GM12873 (cell line): ENCODE measurements at regions not wholly inside any gene's neighbourhood (a gene's known extent, or its start where the extent isn't known, plus 50 kb on each side); places are given as distances from the start of the nearest gene placed in this dataset.

Experiments used
- CTCF ChIP-seq: IDR thresholded peaks from 2 replicates; pipeline ENCODE4 v1.5.1; 2012; ENCODE audit warnings: low read depth, mild to moderate bottlenecking, moderate library complexity, low read length, control low read depth; ENCODE audit not compliant: insufficient read depth; ENCODE audit errors: missing control alignments

DNA sequence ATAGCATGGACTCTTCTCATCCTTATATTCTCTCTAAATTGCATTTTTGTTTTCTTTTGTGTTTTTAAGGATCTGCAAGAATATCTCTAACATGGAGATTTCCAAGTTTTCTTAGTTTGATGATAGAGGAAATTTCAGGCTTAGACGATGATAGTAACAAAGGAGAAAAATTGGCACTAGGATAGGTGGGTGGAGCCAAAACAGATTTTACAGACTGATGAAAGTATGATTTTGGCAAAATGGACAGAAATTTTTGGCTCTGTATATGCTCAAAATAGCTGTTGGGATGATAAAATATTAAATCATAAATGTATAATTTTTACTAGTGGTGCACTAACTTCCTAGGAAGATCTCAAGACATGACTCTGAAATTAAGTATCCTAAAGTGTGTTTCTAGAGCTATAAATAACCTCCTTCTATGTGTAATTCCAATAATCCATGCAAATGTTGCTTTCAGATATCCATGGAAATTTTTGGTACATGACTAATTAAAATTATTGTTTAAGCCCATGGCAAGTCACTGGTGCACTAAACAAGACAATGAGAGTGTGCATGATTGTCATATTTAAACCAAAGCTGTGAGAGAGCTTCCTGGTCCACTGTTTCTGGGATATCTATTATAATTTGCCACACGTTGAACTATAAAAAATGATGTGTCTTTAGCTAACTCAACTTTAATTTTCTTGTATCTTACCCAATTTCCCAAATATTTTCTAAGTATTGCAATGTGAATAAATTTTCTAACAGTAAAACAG, 55.8 kb upstream of the NBEA start:
- TF ChIP-seq CTCF = no peak

DNA sequence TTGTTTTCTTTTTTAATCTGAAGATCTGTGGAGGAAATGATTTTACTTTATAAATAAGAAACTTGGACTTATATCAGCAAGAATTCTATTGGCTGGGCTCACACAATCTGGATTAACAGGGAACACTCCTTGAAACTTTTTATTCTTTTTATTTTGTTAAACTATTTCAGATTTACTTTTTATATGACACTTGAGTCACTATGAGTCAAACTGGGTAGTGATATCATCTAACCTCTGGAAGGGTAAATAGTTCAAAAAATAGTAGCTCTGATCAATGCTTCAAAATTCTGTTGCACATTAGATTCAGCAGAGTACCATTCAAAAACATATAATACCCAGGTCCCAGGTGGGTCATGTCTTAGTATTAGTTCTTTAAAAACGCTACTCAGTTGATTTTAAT, 55.1 kb upstream of the NBEA start:
- TF ChIP-seq CTCF = no peak
